ENCODE measurements at regions not wholly inside any gene's neighbourhood (a gene's known extent, or its start where the extent isn't known, plus 50 kb on each side); places are given as distances from the start of the nearest gene placed in this dataset.

- peak overlapping the region; percentile 43 for H3K27ac ChIP-seq
- DNase-seq (ENCODE audit: low read depth, low spot score) = no peak
Measured at GRCh38 chr5:71937921-71938698, 169.2 kb upstream of the MAP1B start.

GRCh38 chr5:71938895-71939294, 168.4 kb upstream of the MAP1B start:
- peak; percentile 80 for DNase-seq (ENCODE audit: low read depth, low spot score)
- peak overlapping the region; percentile 43 for H3K27ac ChIP-seq

- H3K27ac ChIP-seq = peak overlapping the region; percentile 43
- no peak for DNase-seq (ENCODE audit: low read depth, low spot score)
Measured at GRCh38 chr5:71939452-71940230, 167.6 kb upstream of the MAP1B start.

- DNase-seq (ENCODE audit: low read depth, low spot score) = no peak
- H3K27ac ChIP-seq = no peak overlapping the region
Measured at GRCh38 chr5:71943874-71944273, 163.4 kb upstream of the MAP1B start.

- H3K27ac ChIP-seq = no peak overlapping the region
- DNase-seq (ENCODE audit: low read depth, low spot score) = no peak
Measured at GRCh38 chr5:71945436-71945835, 161.8 kb upstream of the MAP1B start.

GRCh38 chr5:71946343-71947030, 160.8 kb upstream of the MAP1B start:
- DNase-seq (ENCODE audit: low read depth, low spot score) = no peak
- H3K27ac ChIP-seq = no peak overlapping the region

- no peak for DNase-seq (ENCODE audit: low read depth, low spot score)
Measured at GRCh38 chr5:71948206-71948605, 159.1 kb upstream of the MAP1B start.

GRCh38 chr5:71949772-71950171, 157.5 kb upstream of the MAP1B start:
- no peak for DNase-seq (ENCODE audit: low read depth, low spot score)
- H3K27ac ChIP-seq = no peak overlapping the region

More at GRCh38 chr5:71948206-71948605, 159.1 kb upstream of the MAP1B start:
- no peak overlapping the region for H3K27ac ChIP-seq

GRCh38 chr5:71953866-71954265, 153.4 kb upstream of the MAP1B start:
- DNase-seq (ENCODE audit: low read depth, low spot score) = no peak
- H3K27ac ChIP-seq = no peak overlapping the region

GRCh38 chr5:71954329-71954728, 152.9 kb upstream of the MAP1B start:
- no peak overlapping the region for H3K27ac ChIP-seq
- DNase-seq (ENCODE audit: low read depth, low spot score) = no peak

- no peak for DNase-seq (ENCODE audit: low read depth, low spot score)
- H3K27ac ChIP-seq = no peak overlapping the region
Measured at GRCh38 chr5:71955723-71956122, 151.6 kb upstream of the MAP1B start.

GRCh38 chr5:71957292-71957898, 149.9 kb upstream of the MAP1B start:
- H3K27ac ChIP-seq = no peak overlapping the region

GRCh38 chr5:71960195-71960594, 147.1 kb upstream of the MAP1B start:
- DNase-seq (ENCODE audit: low read depth, low spot score) = no peak

More at GRCh38 chr5:71957292-71957898, 149.9 kb upstream of the MAP1B start:
- DNase-seq (ENCODE audit: low read depth, low spot score) = no peak

GRCh38 chr5:71961786-71962185, 145.5 kb upstream of the MAP1B start:
- no peak overlapping the region for H3K27ac ChIP-seq
- no peak for DNase-seq (ENCODE audit: low read depth, low spot score)

More at GRCh38 chr5:71960195-71960594, 147.1 kb upstream of the MAP1B start:
- H3K27ac ChIP-seq = no peak overlapping the region

GRCh38 chr5:71969460-71969859, 137.8 kb upstream of the MAP1B start:
- DNase-seq (ENCODE audit: low read depth, low spot score) = no peak
- H3K27ac ChIP-seq = no peak overlapping the region

GRCh38 chr5:71971862-71972261, 135.4 kb upstream of the MAP1B start:
- H3K27ac ChIP-seq = no peak overlapping the region
- no peak for DNase-seq (ENCODE audit: low read depth, low spot score)

- no peak for DNase-seq (ENCODE audit: low read depth, low spot score)
- no peak overlapping the region for H3K27ac ChIP-seq
Measured at GRCh38 chr5:71972777-71973473, 134.3 kb upstream of the MAP1B start.

GRCh38 chr5:71973563-71973962, 133.7 kb upstream of the MAP1B start:
- no peak overlapping the region for H3K27ac ChIP-seq
- DNase-seq (ENCODE audit: low read depth, low spot score) = no peak

- H3K27ac ChIP-seq = no peak overlapping the region
- no peak for DNase-seq (ENCODE audit: low read depth, low spot score)
Measured at GRCh38 chr5:71974165-71974564, 133.1 kb upstream of the MAP1B start.

- DNase-seq (ENCODE audit: low read depth, low spot score) = no peak
- H3K27ac ChIP-seq = no peak overlapping the region
Measured at GRCh38 chr5:71974622-71975021, 132.7 kb upstream of the MAP1B start.
